ENCODE measurements at regions not wholly inside any gene's neighbourhood (a gene's known extent, or its start where the extent isn't known, plus 50 kb on each side); places are given as distances from the start of the nearest gene placed in this dataset.
A peak's percentile ranks its signal among the peaks of the same experiment; 100 is the strongest.

DNA sequence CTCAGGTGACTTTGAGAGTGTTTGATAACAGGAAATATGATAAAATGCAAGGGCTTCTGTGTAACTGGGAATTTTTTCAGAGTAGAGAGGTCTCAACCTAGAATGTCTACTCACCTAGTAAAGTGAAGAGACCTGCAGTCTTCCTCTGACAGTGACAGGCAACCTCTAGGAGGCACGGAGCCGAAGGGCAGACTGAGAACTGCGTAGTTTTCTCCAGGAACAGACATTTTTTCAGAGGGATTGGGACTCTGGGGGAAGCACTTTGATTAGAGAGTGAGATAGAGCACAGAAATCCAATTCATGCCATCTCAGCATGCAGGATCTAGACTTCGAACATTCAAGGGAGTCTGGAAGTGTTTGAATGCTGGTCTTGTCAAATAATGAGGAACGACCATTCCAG, 213.3 kb downstream of the AKAP7 start:
- TF ChIP-seq, protein P1, sequence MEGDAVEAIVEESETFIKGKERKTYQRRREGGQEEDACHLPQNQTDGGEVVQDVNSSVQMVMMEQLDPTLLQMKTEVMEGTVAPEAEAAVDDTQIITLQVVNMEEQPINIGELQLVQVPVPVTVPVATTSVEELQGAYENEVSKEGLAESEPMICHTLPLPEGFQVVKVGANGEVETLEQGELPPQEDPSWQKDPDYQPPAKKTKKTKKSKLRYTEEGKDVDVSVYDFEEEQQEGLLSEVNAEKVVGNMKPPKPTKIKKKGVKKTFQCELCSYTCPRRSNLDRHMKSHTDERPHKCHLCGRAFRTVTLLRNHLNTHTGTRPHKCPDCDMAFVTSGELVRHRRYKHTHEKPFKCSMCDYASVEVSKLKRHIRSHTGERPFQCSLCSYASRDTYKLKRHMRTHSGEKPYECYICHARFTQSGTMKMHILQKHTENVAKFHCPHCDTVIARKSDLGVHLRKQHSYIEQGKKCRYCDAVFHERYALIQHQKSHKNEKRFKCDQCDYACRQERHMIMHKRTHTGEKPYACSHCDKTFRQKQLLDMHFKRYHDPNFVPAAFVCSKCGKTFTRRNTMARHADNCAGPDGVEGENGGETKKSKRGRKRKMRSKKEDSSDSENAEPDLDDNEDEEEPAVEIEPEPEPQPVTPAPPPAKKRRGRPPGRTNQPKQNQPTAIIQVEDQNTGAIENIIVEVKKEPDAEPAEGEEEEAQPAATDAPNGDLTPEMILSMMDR (IDR thresholded peaks at IDR 0.05), result no peak
- TF ChIP-seq CREB1 (CRISPR knock-in tag; IDR thresholded peaks at IDR 0.05), result no peak
- no peak for TF ChIP-seq ESRRA (CRISPR knock-in tag; IDR thresholded peaks at IDR 0.05; ENCODE audit: borderline replicate concordance)
- no peak for TF ChIP-seq NR2C2 (CRISPR knock-in tag; IDR thresholded peaks at IDR 0.05)
- TF ChIP-seq, protein P2, sequence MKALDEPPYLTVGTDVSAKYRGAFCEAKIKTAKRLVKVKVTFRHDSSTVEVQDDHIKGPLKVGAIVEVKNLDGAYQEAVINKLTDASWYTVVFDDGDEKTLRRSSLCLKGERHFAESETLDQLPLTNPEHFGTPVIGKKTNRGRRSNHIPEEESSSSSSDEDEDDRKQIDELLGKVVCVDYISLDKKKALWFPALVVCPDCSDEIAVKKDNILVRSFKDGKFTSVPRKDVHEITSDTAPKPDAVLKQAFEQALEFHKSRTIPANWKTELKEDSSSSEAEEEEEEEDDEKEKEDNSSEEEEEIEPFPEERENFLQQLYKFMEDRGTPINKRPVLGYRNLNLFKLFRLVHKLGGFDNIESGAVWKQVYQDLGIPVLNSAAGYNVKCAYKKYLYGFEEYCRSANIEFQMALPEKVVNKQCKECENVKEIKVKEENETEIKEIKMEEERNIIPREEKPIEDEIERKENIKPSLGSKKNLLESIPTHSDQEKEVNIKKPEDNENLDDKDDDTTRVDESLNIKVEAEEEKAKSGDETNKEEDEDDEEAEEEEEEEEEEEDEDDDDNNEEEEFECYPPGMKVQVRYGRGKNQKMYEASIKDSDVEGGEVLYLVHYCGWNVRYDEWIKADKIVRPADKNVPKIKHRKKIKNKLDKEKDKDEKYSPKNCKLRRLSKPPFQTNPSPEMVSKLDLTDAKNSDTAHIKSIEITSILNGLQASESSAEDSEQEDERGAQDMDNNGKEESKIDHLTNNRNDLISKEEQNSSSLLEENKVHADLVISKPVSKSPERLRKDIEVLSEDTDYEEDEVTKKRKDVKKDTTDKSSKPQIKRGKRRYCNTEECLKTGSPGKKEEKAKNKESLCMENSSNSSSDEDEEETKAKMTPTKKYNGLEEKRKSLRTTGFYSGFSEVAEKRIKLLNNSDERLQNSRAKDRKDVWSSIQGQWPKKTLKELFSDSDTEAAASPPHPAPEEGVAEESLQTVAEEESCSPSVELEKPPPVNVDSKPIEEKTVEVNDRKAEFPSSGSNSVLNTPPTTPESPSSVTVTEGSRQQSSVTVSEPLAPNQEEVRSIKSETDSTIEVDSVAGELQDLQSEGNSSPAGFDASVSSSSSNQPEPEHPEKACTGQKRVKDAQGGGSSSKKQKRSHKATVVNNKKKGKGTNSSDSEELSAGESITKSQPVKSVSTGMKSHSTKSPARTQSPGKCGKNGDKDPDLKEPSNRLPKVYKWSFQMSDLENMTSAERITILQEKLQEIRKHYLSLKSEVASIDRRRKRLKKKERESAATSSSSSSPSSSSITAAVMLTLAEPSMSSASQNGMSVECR (CRISPR knock-in tag; IDR thresholded peaks at IDR 0.05; ENCODE audit: borderline replicate concordance), result 0 out of 2 replicates have a peak, but pooled peaks have one; percentile 39
- TF ChIP-seq JUN (CRISPR knock-in tag; IDR thresholded peaks at IDR 0.05), result no peak
- no peak for TF ChIP-seq ELF4 (CRISPR knock-in tag; IDR thresholded peaks at IDR 0.05; ENCODE audit: low read depth)
- TF ChIP-seq, protein P3, sequence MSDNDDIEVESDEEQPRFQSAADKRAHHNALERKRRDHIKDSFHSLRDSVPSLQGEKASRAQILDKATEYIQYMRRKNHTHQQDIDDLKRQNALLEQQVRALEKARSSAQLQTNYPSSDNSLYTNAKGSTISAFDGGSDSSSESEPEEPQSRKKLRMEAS (CRISPR knock-in tag; IDR thresholded peaks at IDR 0.05), result no peak
- TF ChIP-seq RELA (CRISPR knock-in tag; IDR thresholded peaks at IDR 0.05; ENCODE audit: borderline replicate concordance), result no peak
- TF ChIP-seq MYBL2 (CRISPR knock-in tag; IDR thresholded peaks at IDR 0.05), result no peak
- TF ChIP-seq JAZF1 (CRISPR knock-in tag; IDR thresholded peaks at IDR 0.05), result no peak
- TF ChIP-seq, protein P4, sequence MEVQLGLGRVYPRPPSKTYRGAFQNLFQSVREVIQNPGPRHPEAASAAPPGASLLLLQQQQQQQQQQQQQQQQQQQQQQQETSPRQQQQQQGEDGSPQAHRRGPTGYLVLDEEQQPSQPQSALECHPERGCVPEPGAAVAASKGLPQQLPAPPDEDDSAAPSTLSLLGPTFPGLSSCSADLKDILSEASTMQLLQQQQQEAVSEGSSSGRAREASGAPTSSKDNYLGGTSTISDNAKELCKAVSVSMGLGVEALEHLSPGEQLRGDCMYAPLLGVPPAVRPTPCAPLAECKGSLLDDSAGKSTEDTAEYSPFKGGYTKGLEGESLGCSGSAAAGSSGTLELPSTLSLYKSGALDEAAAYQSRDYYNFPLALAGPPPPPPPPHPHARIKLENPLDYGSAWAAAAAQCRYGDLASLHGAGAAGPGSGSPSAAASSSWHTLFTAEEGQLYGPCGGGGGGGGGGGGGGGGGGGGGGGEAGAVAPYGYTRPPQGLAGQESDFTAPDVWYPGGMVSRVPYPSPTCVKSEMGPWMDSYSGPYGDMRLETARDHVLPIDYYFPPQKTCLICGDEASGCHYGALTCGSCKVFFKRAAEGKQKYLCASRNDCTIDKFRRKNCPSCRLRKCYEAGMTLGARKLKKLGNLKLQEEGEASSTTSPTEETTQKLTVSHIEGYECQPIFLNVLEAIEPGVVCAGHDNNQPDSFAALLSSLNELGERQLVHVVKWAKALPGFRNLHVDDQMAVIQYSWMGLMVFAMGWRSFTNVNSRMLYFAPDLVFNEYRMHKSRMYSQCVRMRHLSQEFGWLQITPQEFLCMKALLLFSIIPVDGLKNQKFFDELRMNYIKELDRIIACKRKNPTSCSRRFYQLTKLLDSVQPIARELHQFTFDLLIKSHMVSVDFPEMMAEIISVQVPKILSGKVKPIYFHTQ (CRISPR knock-in tag; IDR thresholded peaks at IDR 0.05), result no peak
- TF ChIP-seq ATF1 (CRISPR knock-in tag; IDR thresholded peaks at IDR 0.05), result no peak
- TF ChIP-seq, protein P5, sequence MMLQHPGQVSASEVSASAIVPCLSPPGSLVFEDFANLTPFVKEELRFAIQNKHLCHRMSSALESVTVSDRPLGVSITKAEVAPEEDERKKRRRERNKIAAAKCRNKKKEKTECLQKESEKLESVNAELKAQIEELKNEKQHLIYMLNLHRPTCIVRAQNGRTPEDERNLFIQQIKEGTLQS (CRISPR knock-in tag; conservative IDR thresholded peaks at IDR 0.05), result no peak
